NB4 (cell line): ENCODE measurements at regions not wholly inside any gene's neighbourhood (a gene's known extent, or its start where the extent isn't known, plus 50 kb on each side); places are given as distances from the start of the nearest gene placed in this dataset.
"Not testable (repeated sequence)": the region's sequence is repeated elsewhere in the genome, so short reads cannot be mapped to it uniquely, and the experiment has no call there.

Source experiments
- DNase-seq: peaks from one replicate; pipeline ENCODE4 v3.0.0; 2010; ENCODE audit warnings: low read depth
- H3K4me3 ChIP-seq: one replicate; pipeline ENCODE4 v1.5.1; 2011; ENCODE audit warnings: mild to moderate bottlenecking, low read depth, low read length, moderate library complexity
- CTCF ChIP-seq: IDR thresholded peaks from one replicate; pipeline ENCODE4 v1.5.1; 2012; ENCODE audit warnings: low read depth, low read length
- MAX ChIP-seq: IDR thresholded peaks from 2 replicates; pipeline ENCODE4 v1.6.1; 2011; ENCODE audit warnings: low read depth, low read length
- MYC ChIP-seq: IDR thresholded peaks from 2 replicates; pipeline ENCODE4 v1.6.1; 2011; ENCODE audit warnings: low read depth, low read length
- POLR2A ChIP-seq: IDR thresholded peaks from 2 replicates; pipeline ENCODE4 v1.6.1; 2011; ENCODE audit warnings: mild to moderate bottlenecking; ENCODE audit not compliant: insufficient read length; ENCODE audit errors: extremely low read depth

DNA sequence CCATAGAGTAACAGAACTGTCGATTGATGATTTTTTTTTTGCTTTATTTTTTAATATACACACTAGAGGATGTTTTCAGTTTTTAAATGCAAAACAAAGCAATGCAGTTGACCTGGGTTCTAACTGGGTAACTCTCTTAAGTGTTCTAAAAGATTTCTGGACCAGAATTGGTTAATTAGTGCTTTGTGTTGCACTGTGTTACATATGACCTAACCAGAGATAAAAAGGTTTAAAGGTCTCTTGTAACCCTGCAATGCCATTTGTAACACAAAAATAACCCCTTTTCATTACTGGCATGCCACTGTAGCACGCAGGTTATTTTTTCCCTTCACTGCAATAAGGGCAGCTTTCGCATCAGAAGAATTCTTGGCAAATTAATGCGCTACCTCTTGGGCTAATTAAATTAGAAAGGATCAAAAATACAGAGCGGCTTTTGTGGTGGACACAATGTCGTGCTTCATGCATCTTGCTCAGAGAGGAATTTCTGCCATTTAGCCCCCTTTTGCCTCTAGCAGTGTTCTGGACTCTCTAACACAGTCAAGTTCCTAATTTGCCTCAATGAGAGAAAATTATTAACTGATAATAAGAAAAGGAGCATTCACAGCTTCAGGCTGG, 250.8 kb upstream of the ZEB2 start:
- TF ChIP-seq POLR2A (no peak), MYC (no peak), CTCF (no peak), MAX (no peak)

DNA sequence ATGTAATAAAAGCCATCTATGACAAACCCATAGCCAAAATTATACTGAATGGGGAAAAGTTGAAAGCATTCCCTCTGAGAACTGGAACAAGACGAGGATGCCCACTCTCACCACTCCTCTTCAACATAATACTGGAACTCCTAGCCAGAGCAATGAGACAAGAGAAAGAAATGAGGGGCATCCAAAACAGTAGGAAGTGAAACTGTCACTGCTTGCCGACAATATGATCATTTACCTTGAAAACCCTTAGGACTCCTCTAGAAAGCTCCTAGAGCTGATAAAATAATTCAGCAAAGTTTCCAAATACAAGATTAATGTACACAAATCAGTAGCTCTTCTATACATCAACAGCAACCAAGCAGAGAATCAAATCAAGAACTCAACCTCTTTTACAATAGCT, 241.0 kb upstream of the ZEB2 start:
- not testable (repeated sequence) for DNase-seq

More for the DNA sequence above, 250.8 kb upstream of the ZEB2 start:
- H3K4me3 ChIP-seq, result no peak overlapping the region
- no peak for DNase-seq

GRCh38 chr2:144759746-144760145, 239.8 kb upstream of the ZEB2 start:
- no peak for DNase-seq
- TF ChIP-seq MAX, result no peak
- no peak for TF ChIP-seq MYC
- TF ChIP-seq CTCF, result no peak
- no peak for TF ChIP-seq POLR2A
- H3K4me3 ChIP-seq, result no peak overlapping the region

More for the DNA sequence above, 241.0 kb upstream of the ZEB2 start:
- H3K4me3 ChIP-seq, result not testable (repeated sequence)

DNA sequence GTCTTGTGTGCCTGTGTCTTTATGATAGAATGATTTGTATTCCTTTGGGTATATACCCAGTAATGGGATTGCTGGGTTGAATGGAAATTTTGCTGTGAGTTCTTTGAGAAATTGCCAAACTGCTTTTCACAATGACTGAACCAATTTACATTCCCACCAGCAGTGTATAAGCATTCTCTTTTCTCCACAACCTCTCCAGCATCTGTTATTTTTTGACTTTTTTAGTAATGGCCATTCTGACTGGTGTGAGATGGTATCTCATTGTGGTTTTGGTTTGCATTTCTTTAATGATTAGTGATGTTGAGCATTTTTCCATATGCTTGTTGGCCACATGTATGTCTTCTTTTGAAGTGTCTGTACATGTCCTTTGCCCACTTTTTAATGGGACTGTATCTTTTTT, 238.3 kb upstream of the ZEB2 start:
- not testable (repeated sequence) for H3K4me3 ChIP-seq, DNase-seq

- no peak for DNase-seq
- TF ChIP-seq MAX, result no peak
- no peak overlapping the region for H3K4me3 ChIP-seq
These were observed 233.5 kb upstream of the ZEB2 start for GRCh38 chr2:144753416-144753815.

DNA sequence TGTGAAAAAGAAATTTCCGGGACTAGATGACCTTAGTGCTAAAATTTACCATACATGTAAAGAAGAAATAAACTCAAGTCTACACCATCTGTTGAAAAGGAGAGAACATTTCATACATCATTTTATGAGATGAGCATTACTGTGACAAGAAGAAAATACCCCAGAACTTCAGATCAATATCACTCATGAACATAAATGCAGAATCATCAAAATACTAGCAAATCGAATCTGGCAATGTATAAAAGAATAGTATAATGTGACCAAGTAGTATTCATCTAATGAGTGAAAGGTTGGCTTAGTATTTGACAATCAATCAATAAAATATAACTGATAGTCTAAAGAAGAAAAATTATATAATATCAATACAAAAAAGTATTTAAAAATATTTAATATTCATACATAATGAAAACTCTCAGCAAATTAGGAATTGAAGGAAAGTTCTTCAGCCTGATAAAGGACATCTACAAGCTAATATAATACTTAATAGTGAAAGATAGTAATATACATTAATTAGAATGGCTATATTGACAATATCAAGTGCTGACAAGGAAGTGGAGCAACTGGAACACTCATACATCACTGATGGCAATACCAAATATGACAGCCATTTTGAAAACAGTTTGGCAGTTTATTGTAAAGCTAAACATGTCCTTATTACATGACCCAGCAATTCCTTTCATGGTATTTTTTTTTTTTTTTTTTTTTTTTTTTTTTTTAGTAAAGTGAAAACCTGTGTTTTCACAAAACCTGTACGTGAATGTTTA, 231.4 kb upstream of the ZEB2 start:
- no peak for DNase-seq

DNA sequence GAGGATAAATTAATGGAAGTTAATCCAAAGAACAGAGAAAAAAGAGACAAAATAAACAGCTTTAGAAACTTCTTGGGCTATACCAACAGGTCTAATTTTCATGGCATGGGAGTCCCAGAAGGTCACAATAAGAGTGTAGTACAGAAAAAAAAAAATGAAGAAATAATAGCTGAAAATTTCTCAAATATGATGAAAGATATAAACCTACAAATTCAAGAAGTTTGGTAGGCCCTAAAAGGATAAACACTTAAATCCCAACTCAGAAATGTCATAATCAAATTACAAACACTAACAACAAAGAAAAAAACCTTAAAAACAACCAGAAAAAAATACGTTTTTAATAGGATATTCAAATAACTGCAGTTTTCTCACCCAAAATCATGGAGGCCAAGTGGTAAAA, 229.3 kb upstream of the ZEB2 start:
- no peak overlapping the region for H3K4me3 ChIP-seq
- TF ChIP-seq POLR2A (no peak), CTCF (no peak), MYC (no peak), MAX (no peak)
- no peak for DNase-seq

More for the DNA sequence above, 231.4 kb upstream of the ZEB2 start:
- H3K4me3 ChIP-seq, result no peak overlapping the region
- TF ChIP-seq MAX (no peak), CTCF (no peak), MYC (no peak)
